Smooth muscle cell (in vitro differentiated cells): ENCODE measurements at regions not wholly inside any gene's neighbourhood (a gene's known extent, or its start where the extent isn't known, plus 50 kb on each side); places are given as distances from the start of the nearest gene placed in this dataset.

ENCODE experiments used
- DNase-seq: peaks from one replicate; lab custom pipeline; 2025; ENCODE audit not compliant: unreplicated experiment; lab: John Stamatoyannopoulos, UW
- H2AFZ ChIP-seq: fragments of 200-600 bp; sonication (generic); 2 replicates; pipeline ENCODE4 v1.6.0; 2016; ENCODE audit warnings: antibody characterized with exemption, low read depth, mild to moderate bottlenecking
- H3F3A ChIP-seq: fragments of 200-600 bp; sonication (generic); 2 replicates; pipeline ENCODE4 v1.6.0; 2017; ENCODE audit warnings: antibody characterized with exemption, low read depth
- H3K27ac ChIP-seq: fragments of 200-600 bp; sonication (generic); 2 replicates; pipeline ENCODE4 v1.5.1; 2016; ENCODE audit warnings: low read depth, mild to moderate bottlenecking
- H3K27me3 ChIP-seq: fragments of 200-600 bp; sonication (generic); 2 replicates; pipeline ENCODE4 v1.6.1; 2016; ENCODE audit warnings: low read depth, mild to moderate bottlenecking
- H3K36me3 ChIP-seq: fragments of 200-600 bp; sonication (generic); 2 replicates; pipeline ENCODE4 v1.5.1; 2016; ENCODE audit warnings: low read depth
- H3K4me1 ChIP-seq: fragments of 200-600 bp; sonication (generic); 2 replicates; pipeline ENCODE4 v1.5.1; 2016; ENCODE audit warnings: low read depth
- H3K4me2 ChIP-seq: fragments of 200-600 bp; sonication (generic); 2 replicates; pipeline ENCODE4 v1.6.0; 2016; ENCODE audit warnings: mild to moderate bottlenecking
- H3K4me3 ChIP-seq: fragments of 200-600 bp; sonication (generic); 2 replicates; pipeline ENCODE4 v1.5.1; 2016; ENCODE audit warnings: mild to moderate bottlenecking
- H3K79me2 ChIP-seq: fragments of 200-600 bp; sonication (generic); 2 replicates; pipeline ENCODE4 v1.6.0; 2016; ENCODE audit warnings: low read depth, mild to moderate bottlenecking
- H3K9ac ChIP-seq: fragments of 200-600 bp; sonication (generic); 2 replicates; pipeline ENCODE4 v1.6.0; 2016; ENCODE audit warnings: low read depth
- H3K9me3 ChIP-seq: fragments of 200-600 bp; sonication (generic); replicated peaks from 2 replicates; pipeline ENCODE4 v1.5.1; 2016; ENCODE audit warnings: low read depth
- H4K20me1 ChIP-seq: fragments of 200-600 bp; sonication (generic); 2 replicates; pipeline ENCODE4 v1.6.0; 2016; ENCODE audit warnings: low read depth
- WGBS: methylation state at CpG from one replicate; pipeline ENCODE4 v1.1.7; 2016; ENCODE audit warnings: low lambda C conversion rate; 5-methylcytosine and 5-hydroxymethylcytosine counted together
- TF ChIP-seq, protein P1 (sequence below): fragments of 200-600 bp; sonication (generic); IDR thresholded peaks from 2 replicates; pipeline ENCODE4 v1.5.1; 2017; ENCODE audit warnings: borderline replicate concordance, mild to moderate bottlenecking, antibody characterized with exemption; ENCODE audit not compliant: insufficient read depth, poor library complexity, severe bottlenecking

GRCh38 chr22:48618326-48618725, 1209.3 kb downstream of the BRD1 start:
- Histone ChIP-seq H4K20me1 (peaks cover 13% of the 10 kb centered on the region), H3K27me3 (no peaks in the 10 kb centered on the region), H3K27ac (no peak overlapping the region), H3F3A (no peaks in the 10 kb centered on the region), H3K79me2 (no peaks in the 10 kb centered on the region), H3K4me2 (no peak overlapping the region), H3K4me1 (no peaks in the 10 kb centered on the region), H3K4me3 (no peak overlapping the region), H2AFZ (no peak overlapping the region), H3K9ac (no peak overlapping the region), H3K36me3 (no peaks in the 10 kb centered on the region), H3K9me3 (no peaks in the 10 kb centered on the region)
- DNase-seq: no peak
- 70% methylated on average over 18 of the region's 18 CpGs for WGBS
- TF ChIP-seq, protein P1, sequence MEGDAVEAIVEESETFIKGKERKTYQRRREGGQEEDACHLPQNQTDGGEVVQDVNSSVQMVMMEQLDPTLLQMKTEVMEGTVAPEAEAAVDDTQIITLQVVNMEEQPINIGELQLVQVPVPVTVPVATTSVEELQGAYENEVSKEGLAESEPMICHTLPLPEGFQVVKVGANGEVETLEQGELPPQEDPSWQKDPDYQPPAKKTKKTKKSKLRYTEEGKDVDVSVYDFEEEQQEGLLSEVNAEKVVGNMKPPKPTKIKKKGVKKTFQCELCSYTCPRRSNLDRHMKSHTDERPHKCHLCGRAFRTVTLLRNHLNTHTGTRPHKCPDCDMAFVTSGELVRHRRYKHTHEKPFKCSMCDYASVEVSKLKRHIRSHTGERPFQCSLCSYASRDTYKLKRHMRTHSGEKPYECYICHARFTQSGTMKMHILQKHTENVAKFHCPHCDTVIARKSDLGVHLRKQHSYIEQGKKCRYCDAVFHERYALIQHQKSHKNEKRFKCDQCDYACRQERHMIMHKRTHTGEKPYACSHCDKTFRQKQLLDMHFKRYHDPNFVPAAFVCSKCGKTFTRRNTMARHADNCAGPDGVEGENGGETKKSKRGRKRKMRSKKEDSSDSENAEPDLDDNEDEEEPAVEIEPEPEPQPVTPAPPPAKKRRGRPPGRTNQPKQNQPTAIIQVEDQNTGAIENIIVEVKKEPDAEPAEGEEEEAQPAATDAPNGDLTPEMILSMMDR: no peak

DNA sequence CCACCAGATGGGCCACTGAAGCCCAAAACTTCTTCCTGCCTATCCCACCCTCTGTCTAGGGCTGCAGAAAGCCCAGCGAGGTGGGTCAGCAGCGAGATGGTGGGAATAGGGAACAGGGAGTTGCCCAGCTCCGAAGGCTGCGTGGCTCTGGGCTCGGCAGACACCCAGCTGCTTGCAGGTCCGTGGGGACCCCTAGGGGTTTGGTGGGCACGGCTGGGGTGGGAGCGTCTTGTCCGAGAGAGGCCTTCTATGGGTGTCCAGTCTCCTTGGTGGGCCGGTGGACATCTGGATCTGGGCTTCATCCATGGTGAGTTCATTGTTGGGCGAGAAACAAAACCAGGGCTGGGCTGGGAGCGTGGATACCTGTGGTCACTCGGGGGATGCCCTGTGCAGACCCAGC, 1211.0 kb downstream of the BRD1 start:
- Histone ChIP-seq H3K4me2 (no peak overlapping the region), H2AFZ (no peak overlapping the region), H3K9ac (no peak overlapping the region), H3K4me1 (no peaks in the 10 kb centered on the region), H3K36me3 (no peaks in the 10 kb centered on the region), H3K27ac (no peak overlapping the region), H3K9me3 (no peaks in the 10 kb centered on the region), H3F3A (no peaks in the 10 kb centered on the region), H3K79me2 (no peaks in the 10 kb centered on the region), H3K27me3 (no peaks in the 10 kb centered on the region), H3K4me3 (no peak overlapping the region), H4K20me1 (peaks cover 5% of the 10 kb centered on the region)
- WGBS: 93% methylated on average over 13 of the region's 13 CpGs
- TF ChIP-seq, protein P1: no peak
- no peak for DNase-seq

DNA sequence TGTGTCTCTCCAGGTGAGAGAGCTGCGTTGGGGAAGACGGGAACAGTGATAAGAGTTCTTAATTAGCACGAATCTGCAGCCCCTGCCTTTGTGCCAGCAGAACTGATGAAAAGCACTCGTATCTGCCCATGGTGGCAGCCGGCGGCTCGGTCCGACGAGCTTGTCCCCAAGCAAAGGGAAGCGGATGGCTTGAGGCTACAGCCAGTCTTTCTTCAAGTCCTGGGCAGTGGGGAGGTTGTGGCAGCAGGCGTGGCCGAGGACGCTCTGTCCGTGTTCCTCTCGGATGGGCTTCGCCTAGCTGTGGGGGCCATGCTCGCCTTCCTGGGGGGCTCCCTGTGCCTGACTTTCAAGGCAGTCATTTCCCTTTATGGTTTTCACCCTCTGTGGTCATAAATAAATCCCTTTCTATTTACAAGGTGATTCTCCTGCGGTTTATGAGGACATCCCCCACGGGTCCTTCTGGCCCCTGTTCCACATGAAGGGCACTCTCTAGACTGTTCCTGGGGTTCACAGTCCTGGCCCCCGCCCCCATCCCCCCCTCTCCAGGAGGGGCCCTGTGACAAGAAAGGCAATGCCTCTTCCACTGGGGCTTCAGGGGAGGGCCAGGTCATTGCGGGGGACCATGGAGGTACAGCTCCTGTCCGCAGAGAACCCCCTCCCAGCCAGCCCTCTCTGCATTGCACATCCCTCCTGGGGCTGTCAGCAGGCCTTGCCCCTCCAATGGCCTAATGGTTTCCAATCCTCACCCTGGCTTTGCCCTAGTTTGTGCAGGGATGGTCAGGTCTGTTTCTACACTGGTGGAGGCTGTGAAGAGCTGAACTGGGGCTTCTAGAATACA, 1212.3 kb downstream of the BRD1 start:
- no peaks in the 10 kb centered on the region for H3K9me3 ChIP-seq
- H3K9ac ChIP-seq: no peak overlapping the region
- no peak overlapping the region for H3K4me3 ChIP-seq
- no peaks in the 10 kb centered on the region for H3F3A ChIP-seq
- H3K4me1 ChIP-seq: no peaks in the 10 kb centered on the region
- no peaks in the 10 kb centered on the region for H3K36me3 ChIP-seq
- no peaks in the 10 kb centered on the region for H4K20me1 ChIP-seq
- WGBS: 86% methylated on average over 22 of the region's 22 CpGs
- no peaks in the 10 kb centered on the region for H3K27me3 ChIP-seq
- DNase-seq: no peak
- no peaks in the 10 kb centered on the region for H3K79me2 ChIP-seq
- no peak overlapping the region for H2AFZ ChIP-seq
- TF ChIP-seq, protein P1: no peak
- no peak overlapping the region for H3K4me2 ChIP-seq
- no peak overlapping the region for H3K27ac ChIP-seq
